WTC11 (cell line): ENCODE measurements at regions not wholly inside any gene's neighbourhood (a gene's known extent, or its start where the extent isn't known, plus 50 kb on each side); places are given as distances from the start of the nearest gene placed in this dataset.

Experiments used
- ATAC-seq: fragments of 200-7000 bp; cut with Tn5 transposase; 2 replicates; pipeline ENCODE4 v1.10.0; 2021; ENCODE audit warnings: mild to moderate bottlenecking, moderate library complexity
- CTCF ChIA-PET: fragments of 300-600 bp; sonication (Branson Sonifier 250); formaldehyde crosslinking; loops from one replicate; lab custom pipeline; 2021; ENCODE audit warnings: antibody characterized with exemption; lab: Charles Lee
- POLR2A ChIA-PET: fragments of 350-600 bp; sonication (Branson Sonifier 250); formaldehyde crosslinking; loops from one replicate; lab custom pipeline; 2021; ENCODE audit warnings: antibody characterized with exemption; lab: Charles Lee
- DNase-seq: peaks from one replicate; pipeline ENCODE4 v3.0.0; 2021; ENCODE audit warnings: low spot score
- H3K27ac Mint-ChIP-seq: 2 replicates; pipeline ENCODE4 v1.8.0; 2021; ENCODE audit warnings: mixed read lengths
- H3K27me3 Mint-ChIP-seq: 2 replicates; pipeline ENCODE4 v1.8.0; 2021; ENCODE audit warnings: low read depth, mild to moderate bottlenecking, moderate library complexity, mixed read lengths
- H3K36me3 Mint-ChIP-seq: 2 replicates; pipeline ENCODE4 v1.8.0; 2021; ENCODE audit warnings: mixed read lengths
- H3K4me1 Mint-ChIP-seq: 2 replicates; pipeline ENCODE4 v1.8.0; 2022; ENCODE audit warnings: mixed read lengths
- H3K4me3 Mint-ChIP-seq: 2 replicates; pipeline ENCODE4 v1.8.0; 2021; ENCODE audit warnings: mild to moderate bottlenecking, moderate library complexity, mixed read lengths
- H3K9me3 Mint-ChIP-seq: 2 replicates; pipeline ENCODE4 v1.8.0; 2021; ENCODE audit warnings: mixed read lengths
- AR ChIP-seq: fragments of 250-450 bp; sonication (Bioruptor Pico); IDR thresholded peaks from 2 replicates; pipeline ENCODE4 v1.9.0; 2021; ENCODE audit warnings: mild to moderate bottlenecking
- ARID4B ChIP-seq: sonication (generic); formaldehyde crosslinking; IDR thresholded peaks from 2 replicates; pipeline ENCODE4 v1.8.0; 2023; ENCODE audit warnings: missing genetic modification reagents, mild to moderate bottlenecking, borderline replicate concordance
- CBFB ChIP-seq: sonication (generic); formaldehyde crosslinking; IDR thresholded peaks from 2 replicates; pipeline ENCODE4 v1.8.1; 2022; ENCODE audit warnings: mild to moderate bottlenecking, low read depth, missing genetic modification reagents
- E2F4 ChIP-seq: sonication (generic); formaldehyde crosslinking; IDR thresholded peaks from 2 replicates; pipeline ENCODE4 v1.8.1; 2022; ENCODE audit warnings: low read depth, mild to moderate bottlenecking, moderate library complexity, missing genetic modification reagents, borderline replicate concordance
- ETV6 ChIP-seq: sonication (generic); formaldehyde crosslinking; IDR thresholded peaks from 2 replicates; pipeline ENCODE4 v1.8.1; 2022; ENCODE audit warnings: mild to moderate bottlenecking, missing genetic modification reagents
- HMGA2 ChIP-seq: fragments of 250-450 bp; sonication (Bioruptor Pico); IDR thresholded peaks from 2 replicates; pipeline ENCODE4 v1.4.0; 2021; ENCODE audit warnings: mild to moderate bottlenecking, moderate library complexity
- NR1H2 ChIP-seq: sonication (generic); formaldehyde crosslinking; IDR thresholded peaks from 2 replicates; pipeline ENCODE4 v1.9.0; 2021; ENCODE audit warnings: mild to moderate bottlenecking, moderate library complexity, missing genetic modification reagents
- SMAD3 ChIP-seq: sonication (generic); formaldehyde crosslinking; IDR thresholded peaks from 2 replicates; pipeline ENCODE4 v1.8.0; 2022; ENCODE audit warnings: missing genetic modification reagents, mild to moderate bottlenecking, borderline replicate concordance
- STAT6 ChIP-seq: sonication (generic); formaldehyde crosslinking; conservative IDR thresholded peaks from 2 replicates; pipeline ENCODE4 v1.8.1; 2023; ENCODE audit warnings: mild to moderate bottlenecking, low read depth, missing genetic modification reagents, moderate library complexity
- ZNF121 ChIP-seq: sonication (generic); formaldehyde crosslinking; IDR thresholded peaks from 2 replicates; pipeline ENCODE4 v1.8.0; 2023; ENCODE audit warnings: missing genetic modification reagents
- ZNF138 ChIP-seq: sonication (generic); formaldehyde crosslinking; conservative IDR thresholded peaks from 2 replicates; pipeline ENCODE4 v1.8.1; 2022; ENCODE audit warnings: mild to moderate bottlenecking, moderate library complexity, missing genetic modification reagents
- ZNF423 ChIP-seq: fragments of 250-450 bp; sonication (Bioruptor Pico); IDR thresholded peaks from 2 replicates; pipeline ENCODE4 v2.1.2; 2022; ENCODE audit warnings: mild to moderate bottlenecking, moderate library complexity
- ZNF512 ChIP-seq: sonication (generic); formaldehyde crosslinking; IDR thresholded peaks from 2 replicates; pipeline ENCODE4 v1.8.1; 2022; ENCODE audit warnings: missing genetic modification reagents, borderline replicate concordance
- TF ChIP-seq, protein P1 (sequence below): fragments of 250-450 bp; sonication (Bioruptor Pico); IDR thresholded peaks from 2 replicates; pipeline ENCODE4 v2.1.2; 2022; ENCODE audit warnings: mild to moderate bottlenecking, moderate library complexity
- TF ChIP-seq, protein P2 (sequence below): fragments of 250-450 bp; sonication (Bioruptor Pico); IDR thresholded peaks from 2 replicates; pipeline ENCODE4 v1.9.0; 2021; ENCODE audit warnings: mild to moderate bottlenecking, borderline replicate concordance
- TF ChIP-seq, protein P3 (sequence below): sonication (generic); formaldehyde crosslinking; IDR thresholded peaks from 2 replicates; pipeline ENCODE4 v1.8.1; 2022; ENCODE audit warnings: mild to moderate bottlenecking, moderate library complexity, missing genetic modification reagents

DNA sequence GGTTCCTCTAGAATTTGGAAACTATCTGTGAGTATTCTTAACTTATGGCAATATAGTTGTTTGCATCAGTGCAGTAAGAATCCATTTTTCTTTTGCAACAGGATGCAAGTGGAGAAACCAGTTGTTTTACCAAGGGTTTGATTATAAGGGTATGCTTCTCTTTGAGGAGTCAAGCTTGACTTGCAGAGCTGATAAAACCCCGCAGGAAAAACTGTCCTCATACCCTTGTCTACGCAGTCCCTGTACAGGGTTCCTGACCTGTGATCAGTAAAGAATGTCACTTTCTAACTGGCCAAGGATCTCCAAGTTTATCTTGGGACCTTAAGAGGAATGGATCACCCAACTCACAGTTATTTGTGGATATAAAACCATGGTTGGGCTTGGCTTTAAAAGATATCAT, 161.1 kb upstream of the OLIG3 start (continued):
- TF ChIP-seq, protein P1, sequence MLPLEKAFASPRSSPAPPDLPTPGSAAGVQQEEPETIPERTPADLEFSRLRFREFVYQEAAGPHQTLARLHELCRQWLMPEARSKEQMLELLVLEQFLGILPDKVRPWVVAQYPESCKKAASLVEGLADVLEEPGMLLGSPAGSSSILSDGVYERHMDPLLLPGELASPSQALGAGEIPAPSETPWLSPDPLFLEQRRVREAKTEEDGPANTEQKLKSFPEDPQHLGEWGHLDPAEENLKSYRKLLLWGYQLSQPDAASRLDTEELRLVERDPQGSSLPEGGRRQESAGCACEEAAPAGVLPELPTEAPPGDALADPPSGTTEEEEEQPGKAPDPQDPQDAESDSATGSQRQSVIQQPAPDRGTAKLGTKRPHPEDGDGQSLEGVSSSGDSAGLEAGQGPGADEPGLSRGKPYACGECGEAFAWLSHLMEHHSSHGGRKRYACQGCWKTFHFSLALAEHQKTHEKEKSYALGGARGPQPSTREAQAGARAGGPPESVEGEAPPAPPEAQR (CRISPR knock-in tag), result no peak

DNA sequence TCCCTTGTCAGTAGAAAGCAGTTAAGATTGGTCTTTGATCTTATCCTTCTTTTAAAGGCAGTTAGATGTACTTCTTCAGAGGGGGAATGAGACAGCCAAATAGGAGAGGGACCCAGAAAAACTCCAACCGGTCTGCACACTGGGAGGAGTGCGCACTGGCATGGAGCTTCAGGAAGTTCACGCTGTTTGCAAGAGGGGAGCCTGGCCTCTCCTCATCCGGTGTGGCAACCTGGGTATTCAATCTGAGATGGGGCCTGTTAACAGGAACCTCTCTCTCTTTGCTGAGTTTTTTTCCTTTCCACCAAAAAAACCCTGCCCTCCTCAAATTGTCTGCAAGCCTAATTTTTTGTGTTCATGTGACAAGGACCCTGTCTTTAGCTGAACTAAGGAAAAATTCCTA, 162.5 kb upstream of the OLIG3 start:
- Mint-ChIP-seq H3K9me3 (peaks cover 63% of the 10 kb centered on the region), H3K27ac (no peak overlapping the region), H3K4me1 (no peaks in the 10 kb centered on the region), H3K36me3 (peaks cover 40% of the 10 kb centered on the region), H3K27me3 (no peaks in the 10 kb centered on the region; the same call in 1 of the 2 replicates), H3K4me3 (no peak overlapping the region)
- POLR2A ChIA-PET, result no interaction called here
- ATAC-seq, result no peak
- CTCF ChIA-PET, result interaction anchor here (0.5 to 1.0 kb wide), 2 partner anchors 11 to 15 kb away, joined by 3 to 4 read pairs; no protein-coding TSS in a partner anchor
- DNase-seq, result no peak
- TF ChIP-seq, protein P2, sequence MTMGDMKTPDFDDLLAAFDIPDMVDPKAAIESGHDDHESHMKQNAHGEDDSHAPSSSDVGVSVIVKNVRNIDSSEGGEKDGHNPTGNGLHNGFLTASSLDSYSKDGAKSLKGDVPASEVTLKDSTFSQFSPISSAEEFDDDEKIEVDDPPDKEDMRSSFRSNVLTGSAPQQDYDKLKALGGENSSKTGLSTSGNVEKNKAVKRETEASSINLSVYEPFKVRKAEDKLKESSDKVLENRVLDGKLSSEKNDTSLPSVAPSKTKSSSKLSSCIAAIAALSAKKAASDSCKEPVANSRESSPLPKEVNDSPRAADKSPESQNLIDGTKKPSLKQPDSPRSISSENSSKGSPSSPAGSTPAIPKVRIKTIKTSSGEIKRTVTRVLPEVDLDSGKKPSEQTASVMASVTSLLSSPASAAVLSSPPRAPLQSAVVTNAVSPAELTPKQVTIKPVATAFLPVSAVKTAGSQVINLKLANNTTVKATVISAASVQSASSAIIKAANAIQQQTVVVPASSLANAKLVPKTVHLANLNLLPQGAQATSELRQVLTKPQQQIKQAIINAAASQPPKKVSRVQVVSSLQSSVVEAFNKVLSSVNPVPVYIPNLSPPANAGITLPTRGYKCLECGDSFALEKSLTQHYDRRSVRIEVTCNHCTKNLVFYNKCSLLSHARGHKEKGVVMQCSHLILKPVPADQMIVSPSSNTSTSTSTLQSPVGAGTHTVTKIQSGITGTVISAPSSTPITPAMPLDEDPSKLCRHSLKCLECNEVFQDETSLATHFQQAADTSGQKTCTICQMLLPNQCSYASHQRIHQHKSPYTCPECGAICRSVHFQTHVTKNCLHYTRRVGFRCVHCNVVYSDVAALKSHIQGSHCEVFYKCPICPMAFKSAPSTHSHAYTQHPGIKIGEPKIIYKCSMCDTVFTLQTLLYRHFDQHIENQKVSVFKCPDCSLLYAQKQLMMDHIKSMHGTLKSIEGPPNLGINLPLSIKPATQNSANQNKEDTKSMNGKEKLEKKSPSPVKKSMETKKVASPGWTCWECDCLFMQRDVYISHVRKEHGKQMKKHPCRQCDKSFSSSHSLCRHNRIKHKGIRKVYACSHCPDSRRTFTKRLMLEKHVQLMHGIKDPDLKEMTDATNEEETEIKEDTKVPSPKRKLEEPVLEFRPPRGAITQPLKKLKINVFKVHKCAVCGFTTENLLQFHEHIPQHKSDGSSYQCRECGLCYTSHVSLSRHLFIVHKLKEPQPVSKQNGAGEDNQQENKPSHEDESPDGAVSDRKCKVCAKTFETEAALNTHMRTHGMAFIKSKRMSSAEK (CRISPR knock-in tag), result no peak
- TF ChIP-seq AR (CRISPR knock-in tag) (no peak), ZNF121 (CRISPR knock-in tag) (no peak), ZNF423 (CRISPR knock-in tag) (no peak), SMAD3 (CRISPR knock-in tag) (no peak), E2F4 (no peak), ZNF512 (CRISPR knock-in tag) (no peak), ARID4B (CRISPR knock-in tag) (no peak), CBFB (CRISPR knock-in tag) (no peak), HMGA2 (no peak), NR1H2 (no peak), STAT6 (no peak), ETV6 (no peak), ZNF138 (CRISPR knock-in tag) (no peak)
- TF ChIP-seq, protein P3, sequence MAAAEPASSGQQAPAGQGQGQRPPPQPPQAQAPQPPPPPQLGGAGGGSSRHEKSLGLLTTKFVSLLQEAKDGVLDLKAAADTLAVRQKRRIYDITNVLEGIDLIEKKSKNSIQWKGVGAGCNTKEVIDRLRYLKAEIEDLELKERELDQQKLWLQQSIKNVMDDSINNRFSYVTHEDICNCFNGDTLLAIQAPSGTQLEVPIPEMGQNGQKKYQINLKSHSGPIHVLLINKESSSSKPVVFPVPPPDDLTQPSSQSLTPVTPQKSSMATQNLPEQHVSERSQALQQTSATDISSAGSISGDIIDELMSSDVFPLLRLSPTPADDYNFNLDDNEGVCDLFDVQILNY (CRISPR knock-in tag), result no peak
